ENCODE measurements at regions not wholly inside any gene's neighbourhood (a gene's known extent, or its start where the extent isn't known, plus 50 kb on each side); places are given as distances from the start of the nearest gene placed in this dataset.

DNA sequence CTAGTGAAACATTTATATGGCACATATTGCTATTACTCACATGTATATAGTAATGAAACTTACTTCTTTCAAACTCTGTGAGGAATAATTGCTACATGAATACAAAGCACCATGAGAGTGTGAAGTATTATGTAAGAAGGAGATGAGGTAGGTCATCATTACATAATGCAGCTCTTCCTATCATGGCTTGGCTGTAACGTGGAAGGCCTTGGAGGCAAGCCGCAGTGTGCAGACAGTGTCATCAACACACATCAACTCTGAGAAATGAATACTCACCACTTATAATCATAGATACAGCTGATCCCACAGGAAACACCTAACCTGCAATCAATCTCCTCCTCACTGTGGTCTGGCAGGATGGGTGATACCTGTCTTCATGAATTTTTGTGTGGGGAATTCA, 49.9 kb upstream of the CCDC91 start:
- no peak for TF ChIP-seq POLR2A (IDR thresholded peaks at IDR 0.05)
- TF ChIP-seq, protein P1, sequence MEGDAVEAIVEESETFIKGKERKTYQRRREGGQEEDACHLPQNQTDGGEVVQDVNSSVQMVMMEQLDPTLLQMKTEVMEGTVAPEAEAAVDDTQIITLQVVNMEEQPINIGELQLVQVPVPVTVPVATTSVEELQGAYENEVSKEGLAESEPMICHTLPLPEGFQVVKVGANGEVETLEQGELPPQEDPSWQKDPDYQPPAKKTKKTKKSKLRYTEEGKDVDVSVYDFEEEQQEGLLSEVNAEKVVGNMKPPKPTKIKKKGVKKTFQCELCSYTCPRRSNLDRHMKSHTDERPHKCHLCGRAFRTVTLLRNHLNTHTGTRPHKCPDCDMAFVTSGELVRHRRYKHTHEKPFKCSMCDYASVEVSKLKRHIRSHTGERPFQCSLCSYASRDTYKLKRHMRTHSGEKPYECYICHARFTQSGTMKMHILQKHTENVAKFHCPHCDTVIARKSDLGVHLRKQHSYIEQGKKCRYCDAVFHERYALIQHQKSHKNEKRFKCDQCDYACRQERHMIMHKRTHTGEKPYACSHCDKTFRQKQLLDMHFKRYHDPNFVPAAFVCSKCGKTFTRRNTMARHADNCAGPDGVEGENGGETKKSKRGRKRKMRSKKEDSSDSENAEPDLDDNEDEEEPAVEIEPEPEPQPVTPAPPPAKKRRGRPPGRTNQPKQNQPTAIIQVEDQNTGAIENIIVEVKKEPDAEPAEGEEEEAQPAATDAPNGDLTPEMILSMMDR (IDR thresholded peaks at IDR 0.05), result no peak

Measured in testis (tissue), 2 donors.